Suprapubic skin (tissue), 4 donors: ENCODE measurements at regions not wholly inside any gene's neighbourhood (a gene's known extent, or its start where the extent isn't known, plus 50 kb on each side); places are given as distances from the start of the nearest gene placed in this dataset.

Experiments
- DNase-seq, 2 donors: peaks; one replicate each; pipeline ENCODE4 v3.0.0-alpha.2; 2019; ENCODE audit warnings: low spot score in 2 of 2
- H3K27ac ChIP-seq: fragments of 200-600 bp; sonication (generic); one replicate; pipeline ENCODE4 v1.5.1; 2019
- H3K27me3 ChIP-seq: fragments of 200-600 bp; sonication (generic); one replicate; pipeline ENCODE4 v1.5.1; 2019
- H3K36me3 ChIP-seq: fragments of 200-600 bp; sonication (generic); one replicate; pipeline ENCODE4 v1.5.1; 2019
- H3K4me1 ChIP-seq: fragments of 200-600 bp; sonication (generic); one replicate; pipeline ENCODE4 v1.5.1; 2019
- H3K4me3 ChIP-seq: fragments of 200-600 bp; sonication (generic); one replicate; pipeline ENCODE4 v1.5.1; 2019; ENCODE audit warnings: mild to moderate bottlenecking
- H3K9me3 ChIP-seq: fragments of 200-600 bp; sonication (generic); one replicate; pipeline ENCODE4 v1.5.1; 2019
- EP300 ChIP-seq: sonication (generic); formaldehyde crosslinking; IDR thresholded peaks from one replicate; pipeline ENCODE4 v1.6.1; 2017; ENCODE audit warnings: antibody characterized with exemption
- POLR2A ChIP-seq, 2 donors: fragments of 450-650 bp; IDR thresholded peaks; one replicate each; pipeline ENCODE4 v1.6.1; 2017; ENCODE audit warnings: antibody characterized with exemption in 2 of 2, mild to moderate bottlenecking in 2 of 2, moderate library complexity in 2 of 2
- POLR2AphosphoS5 ChIP-seq, 3 donors: sonication (generic); formaldehyde crosslinking; IDR thresholded peaks; one replicate each; pipeline ENCODE4 v1.6.1; 2017; ENCODE audit warnings: antibody characterized with exemption in 3 of 3
- WGBS: methylation state at CpG from one replicate; pipeline ENCODE4 v1.1.5; 2018; 5-methylcytosine and 5-hydroxymethylcytosine counted together
- TF ChIP-seq, protein P1 (sequence below), 2 donors: fragments of 200-600 bp in 1 of 2; fragments of 450-650 bp in 1 of 2; sonication (generic) in 1 of 2; IDR thresholded peaks; one replicate each; pipeline ENCODE4 v1.5.1; 2016 to 2019; ENCODE audit warnings: antibody characterized with exemption in 2 of 2, mild to moderate bottlenecking in 1 of 2, moderate library complexity in 1 of 2

DNA sequence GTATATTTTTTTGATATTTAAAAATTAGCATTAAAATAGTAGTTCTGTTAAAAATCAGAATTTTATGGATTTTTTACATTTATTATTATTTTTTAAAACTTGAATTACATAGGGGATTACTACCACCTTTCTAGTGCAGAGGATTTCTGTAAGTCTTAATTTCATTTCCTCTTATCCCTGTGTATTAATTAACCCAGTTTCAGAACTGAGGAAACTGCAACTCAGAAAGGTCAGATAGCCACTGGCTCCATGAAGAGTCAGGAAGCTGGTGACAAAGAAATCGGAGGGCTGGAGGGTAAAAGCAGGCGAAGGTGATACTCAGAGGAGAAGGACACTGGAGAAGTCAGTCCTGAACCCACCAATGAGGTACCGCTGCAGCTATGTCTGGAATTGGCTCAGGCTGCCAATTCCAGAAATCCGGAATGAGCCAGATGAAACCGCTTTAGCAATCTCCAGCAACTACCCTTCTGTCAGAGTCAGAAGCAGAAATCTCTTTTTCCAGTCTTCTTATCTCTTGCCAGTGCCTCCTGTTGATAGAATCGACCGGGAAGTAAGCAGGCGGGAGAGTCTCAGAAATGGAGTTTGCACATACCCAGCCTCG lies 308.5 kb downstream of the SV2B start:
- WGBS: 53% methylated on average over 9 of the region's 9 CpGs
- Histone ChIP-seq H3K9me3 (no peaks in the 10 kb centered on the region), H3K36me3 (no peaks in the 10 kb centered on the region), H3K27ac (no peak overlapping the region), H3K27me3 (no peaks in the 10 kb centered on the region), H3K4me3 (no peak overlapping the region), H3K4me1 (peaks cover 16% of the 10 kb centered on the region)
- TF ChIP-seq, protein P1, sequence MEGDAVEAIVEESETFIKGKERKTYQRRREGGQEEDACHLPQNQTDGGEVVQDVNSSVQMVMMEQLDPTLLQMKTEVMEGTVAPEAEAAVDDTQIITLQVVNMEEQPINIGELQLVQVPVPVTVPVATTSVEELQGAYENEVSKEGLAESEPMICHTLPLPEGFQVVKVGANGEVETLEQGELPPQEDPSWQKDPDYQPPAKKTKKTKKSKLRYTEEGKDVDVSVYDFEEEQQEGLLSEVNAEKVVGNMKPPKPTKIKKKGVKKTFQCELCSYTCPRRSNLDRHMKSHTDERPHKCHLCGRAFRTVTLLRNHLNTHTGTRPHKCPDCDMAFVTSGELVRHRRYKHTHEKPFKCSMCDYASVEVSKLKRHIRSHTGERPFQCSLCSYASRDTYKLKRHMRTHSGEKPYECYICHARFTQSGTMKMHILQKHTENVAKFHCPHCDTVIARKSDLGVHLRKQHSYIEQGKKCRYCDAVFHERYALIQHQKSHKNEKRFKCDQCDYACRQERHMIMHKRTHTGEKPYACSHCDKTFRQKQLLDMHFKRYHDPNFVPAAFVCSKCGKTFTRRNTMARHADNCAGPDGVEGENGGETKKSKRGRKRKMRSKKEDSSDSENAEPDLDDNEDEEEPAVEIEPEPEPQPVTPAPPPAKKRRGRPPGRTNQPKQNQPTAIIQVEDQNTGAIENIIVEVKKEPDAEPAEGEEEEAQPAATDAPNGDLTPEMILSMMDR (IDR thresholded peaks at IDR 0.05): no peak
- no peak for TF ChIP-seq POLR2AphosphoS5 (IDR thresholded peaks at IDR 0.05)
- no peak for TF ChIP-seq POLR2A (IDR thresholded peaks at IDR 0.05)
- TF ChIP-seq EP300: no peak
- no peak for DNase-seq

DNA sequence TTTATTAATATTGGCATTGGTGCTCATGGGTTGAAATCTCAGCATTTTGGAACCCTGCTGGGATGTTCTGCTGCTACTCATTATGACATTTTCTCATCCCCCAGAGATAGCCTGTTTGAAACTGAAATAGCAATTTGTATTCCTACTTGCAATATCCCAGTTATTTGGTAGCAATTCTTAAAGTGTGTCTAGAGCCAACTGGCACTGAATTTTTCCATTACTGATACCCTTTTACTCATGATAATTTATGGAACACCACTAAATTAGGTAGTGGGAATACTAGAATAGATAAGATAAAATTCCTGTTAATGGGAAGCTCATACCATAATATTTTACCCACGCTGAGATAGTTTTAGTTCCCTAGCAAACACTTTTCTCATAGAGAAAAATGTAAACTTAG lies 309.3 kb downstream of the SV2B start:
- Histone ChIP-seq H3K9me3 (no peaks in the 10 kb centered on the region), H3K4me3 (no peak overlapping the region), H3K27me3 (no peaks in the 10 kb centered on the region), H3K4me1 (peaks cover 16% of the 10 kb centered on the region), H3K36me3 (no peaks in the 10 kb centered on the region), H3K27ac (no peak overlapping the region)
- DNase-seq: no peak
- WGBS: 80% methylated on average over 1 of the region's 1 CpG
- no peak for TF ChIP-seq EP300
- TF ChIP-seq, protein P1 (IDR thresholded peaks at IDR 0.05): no peak
- no peak for TF ChIP-seq POLR2AphosphoS5 (IDR thresholded peaks at IDR 0.05)
- no peak for TF ChIP-seq POLR2A (IDR thresholded peaks at IDR 0.05)

DNA sequence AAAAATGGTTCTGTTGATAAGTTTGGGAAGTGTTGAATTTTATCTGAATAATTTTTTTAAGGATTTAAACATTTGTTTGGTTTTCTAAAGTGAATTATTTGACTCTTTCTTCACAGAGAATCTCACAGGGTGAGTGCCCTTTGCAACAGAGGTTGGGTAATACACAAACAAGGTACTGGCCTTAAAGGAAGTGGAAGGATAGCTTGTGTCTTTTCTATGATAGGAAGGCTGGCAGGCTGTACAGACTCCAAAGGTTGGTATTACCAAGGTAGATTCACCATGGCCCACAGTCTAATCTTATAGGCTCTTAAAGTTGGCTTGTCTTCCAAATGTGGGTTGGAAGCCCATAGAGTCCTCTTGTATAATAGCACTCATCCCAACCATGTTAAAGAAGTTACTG lies 311.5 kb downstream of the SV2B start:
- no peak for TF ChIP-seq POLR2AphosphoS5 (IDR thresholded peaks at IDR 0.05)
- TF ChIP-seq POLR2A (IDR thresholded peaks at IDR 0.05): no peak
- TF ChIP-seq, protein P1 (IDR thresholded peaks at IDR 0.05): no peak
- TF ChIP-seq EP300: no peak
- H3K27me3 ChIP-seq: no peaks in the 10 kb centered on the region
- no peak for DNase-seq
- H3K9me3 ChIP-seq: no peaks in the 10 kb centered on the region
- no peak overlapping the region for H3K27ac ChIP-seq
- H3K36me3 ChIP-seq: no peaks in the 10 kb centered on the region
- peaks cover 16% of the 10 kb centered on the region for H3K4me1 ChIP-seq
- no peak overlapping the region for H3K4me3 ChIP-seq

DNA sequence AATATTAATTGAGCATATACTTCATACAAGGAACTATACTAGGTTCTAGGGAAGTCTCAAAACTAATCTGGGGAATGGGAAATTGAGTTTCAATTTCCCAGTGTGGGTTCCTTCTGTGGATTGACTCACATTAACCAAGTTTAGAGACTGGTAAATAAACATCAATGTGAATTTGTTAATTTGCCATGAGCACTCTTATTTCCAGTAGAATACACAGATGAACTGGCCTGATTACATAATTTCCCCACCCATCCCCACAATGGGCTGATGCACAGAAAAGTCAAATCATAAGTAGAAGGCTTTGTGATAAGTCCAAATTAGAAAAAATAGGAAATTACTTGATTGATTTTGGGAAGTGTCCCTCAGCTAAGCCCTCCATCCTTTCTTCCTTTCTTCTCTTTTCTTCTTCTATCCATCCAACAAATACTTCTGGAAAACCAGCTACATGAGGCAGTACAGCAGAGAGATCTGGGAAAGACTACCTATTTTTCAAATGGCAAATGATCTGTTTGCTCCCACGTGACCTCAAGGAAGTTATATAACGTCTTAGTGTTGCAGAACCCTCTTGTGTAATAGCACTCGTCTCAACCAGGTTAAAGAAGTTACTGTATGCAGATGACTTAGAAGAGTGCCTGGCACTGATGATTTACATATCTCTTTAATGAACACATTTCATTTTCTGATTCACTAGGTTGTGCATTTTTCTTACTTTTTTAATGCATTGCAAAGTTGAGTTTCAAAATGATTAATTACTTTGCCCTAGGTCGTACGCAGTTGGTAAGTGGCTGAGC lies 312.3 kb downstream of the SV2B start:
- Histone ChIP-seq H3K27ac (no peak overlapping the region), H3K9me3 (no peaks in the 10 kb centered on the region), H3K4me1 (peaks cover 15% of the 10 kb centered on the region), H3K27me3 (no peaks in the 10 kb centered on the region), H3K4me3 (no peak overlapping the region), H3K36me3 (no peaks in the 10 kb centered on the region)
- no peak for DNase-seq
- TF ChIP-seq, protein P1 (IDR thresholded peaks at IDR 0.05): no peak
- TF ChIP-seq POLR2A (IDR thresholded peaks at IDR 0.05): no peak
- no peak for TF ChIP-seq POLR2AphosphoS5 (IDR thresholded peaks at IDR 0.05)
- TF ChIP-seq EP300: no peak
- WGBS: 23% methylated on average over 5 of the region's 5 CpGs

DNA sequence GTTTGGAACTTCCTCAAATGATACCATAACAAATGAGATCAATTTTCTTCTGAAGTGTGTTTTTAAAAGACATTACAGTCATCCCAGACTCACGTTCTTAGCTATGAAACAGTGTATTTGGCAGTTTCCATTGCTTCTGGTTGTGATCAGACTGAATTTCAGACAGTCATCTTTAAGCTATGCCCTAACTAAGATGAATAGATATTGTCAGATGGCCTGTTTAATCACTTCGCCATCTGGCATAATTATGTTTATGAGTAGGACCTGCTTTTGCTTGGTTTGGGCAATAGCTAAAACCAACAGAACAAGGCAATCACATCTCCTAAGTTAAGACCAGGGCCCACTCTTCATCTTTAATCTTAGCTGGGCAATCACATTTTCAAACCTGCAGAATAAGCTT lies 313.1 kb downstream of the SV2B start:
- Histone ChIP-seq H3K27me3 (no peaks in the 10 kb centered on the region), H3K4me3 (no peak overlapping the region), H3K36me3 (no peaks in the 10 kb centered on the region), H3K27ac (no peak overlapping the region), H3K4me1 (peaks cover 7% of the 10 kb centered on the region), H3K9me3 (no peaks in the 10 kb centered on the region)
- TF ChIP-seq POLR2A (IDR thresholded peaks at IDR 0.05): no peak
- TF ChIP-seq, protein P1 (IDR thresholded peaks at IDR 0.05): no peak
- 60% methylated on average over 2 of the region's 2 CpGs for WGBS
- DNase-seq: no peak
